Amniotic epithelial cell (primary cell): ENCODE measurements at regions not wholly inside any gene's neighbourhood (a gene's known extent, or its start where the extent isn't known, plus 50 kb on each side); places are given as distances from the start of the nearest gene placed in this dataset.
"Not testable (repeated sequence)": the region's sequence is repeated elsewhere in the genome, so short reads cannot be mapped to it uniquely, and the experiment has no call there.

Experiments used
- DNase-seq: peaks from one replicate; pipeline ENCODE4 v3.0.0-alpha.2; 2010; ENCODE audit warnings: low read depth

DNA sequence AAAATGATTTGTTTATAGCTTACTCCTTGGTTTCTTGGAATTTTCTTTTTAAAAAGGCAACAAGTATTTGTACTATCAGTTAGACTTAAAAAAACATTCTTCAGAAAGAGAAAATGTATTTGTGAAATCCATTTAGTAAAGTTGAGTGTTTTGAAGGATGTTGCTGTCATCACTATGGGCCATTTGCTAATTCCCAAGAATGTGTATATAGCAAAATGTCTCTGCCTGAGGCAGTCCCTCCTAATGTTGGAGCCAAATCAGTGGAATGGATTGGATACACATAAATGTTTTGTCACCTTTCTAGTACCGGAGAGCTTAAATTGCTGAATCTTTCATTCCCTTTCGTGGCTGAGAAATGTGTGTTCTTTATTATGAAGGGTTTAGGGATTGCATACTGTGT is 890.2 kb upstream of the ZEB2 start:
- DNase-seq = no peak

DNA sequence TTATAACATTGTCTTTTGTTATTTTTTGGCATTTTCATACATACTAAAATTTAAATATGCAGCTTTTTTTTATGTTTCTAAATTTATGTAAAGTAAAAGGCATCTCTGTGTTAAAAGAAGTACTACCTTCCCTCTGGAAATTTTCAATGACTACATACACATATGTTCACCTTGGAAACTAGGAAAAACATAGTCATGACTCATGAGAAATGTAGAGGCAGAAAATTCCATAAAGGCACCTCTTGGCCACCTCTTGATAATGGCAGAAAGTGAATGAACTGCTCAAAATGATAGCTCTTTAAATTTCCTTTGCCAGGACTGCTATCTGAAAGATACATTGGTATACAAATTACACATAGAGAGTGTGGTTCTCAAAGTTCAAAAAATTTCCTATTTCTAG is 889.1 kb upstream of the ZEB2 start:
- DNase-seq = no peak

DNA sequence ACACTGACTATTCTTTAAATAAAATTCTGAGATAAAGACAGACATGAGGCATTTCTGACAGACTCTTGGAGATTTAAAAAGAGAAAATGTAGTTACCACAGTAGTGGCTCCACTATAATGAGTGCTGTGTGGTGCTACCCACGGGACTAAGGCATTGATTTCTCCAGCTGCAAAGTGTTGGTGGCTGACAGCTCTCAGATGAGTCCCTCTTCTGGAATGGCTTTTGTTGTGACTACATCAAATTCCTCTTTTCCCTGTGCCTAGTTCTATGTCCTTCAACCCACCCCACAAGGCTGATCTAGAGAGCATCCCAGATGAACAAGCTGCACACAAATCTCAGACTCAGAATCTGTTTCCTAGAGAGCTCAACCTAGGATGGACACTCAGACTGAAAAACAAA is 884.8 kb upstream of the ZEB2 start:
- no peak for DNase-seq

DNA sequence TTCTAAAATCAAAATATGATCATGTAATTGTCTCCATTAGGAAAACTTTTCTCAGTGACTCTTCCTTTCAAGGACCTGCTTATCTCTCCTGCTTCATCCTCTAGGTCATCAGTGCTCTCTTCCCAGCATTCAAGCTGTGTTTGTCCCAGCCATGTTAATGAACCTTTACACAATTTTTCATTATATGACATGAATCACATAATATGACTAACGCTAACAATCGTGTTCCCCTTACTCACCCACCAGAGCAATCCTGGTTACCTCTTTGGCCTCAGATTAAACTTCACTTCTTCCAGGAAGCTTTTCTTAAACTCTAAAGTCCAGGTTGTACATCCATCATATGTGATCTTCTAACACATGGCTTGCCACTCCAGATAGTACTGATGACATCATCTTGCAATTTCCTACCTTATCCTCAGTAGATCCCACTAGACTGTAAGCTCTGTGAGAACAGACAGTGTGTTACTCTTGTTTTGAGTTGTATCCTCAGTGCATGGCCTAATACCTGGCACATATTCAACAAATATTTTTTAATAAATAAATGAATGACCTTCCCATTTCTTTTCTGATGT is 882.9 kb upstream of the ZEB2 start:
- peak; percentile 37 for DNase-seq

DNA sequence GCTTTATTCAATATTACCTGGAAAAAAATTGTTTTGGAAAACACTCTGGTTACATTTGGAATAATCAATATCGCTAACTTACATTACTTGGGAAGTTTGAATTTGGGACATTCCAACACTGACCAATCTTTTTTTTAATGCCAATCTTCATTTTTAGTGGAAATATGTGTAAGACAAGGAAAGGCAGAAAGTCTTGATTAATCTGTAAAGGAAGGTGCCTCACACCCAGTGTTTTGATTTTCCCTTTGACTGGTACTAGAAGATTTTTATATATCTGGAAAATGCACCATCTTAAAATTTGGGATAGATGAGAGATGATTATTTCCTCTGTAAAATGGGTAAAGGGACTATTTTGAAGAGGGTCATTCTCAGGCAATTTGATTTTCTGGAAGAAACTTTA is 879.2 kb upstream of the ZEB2 start:
- DNase-seq = no peak

DNA sequence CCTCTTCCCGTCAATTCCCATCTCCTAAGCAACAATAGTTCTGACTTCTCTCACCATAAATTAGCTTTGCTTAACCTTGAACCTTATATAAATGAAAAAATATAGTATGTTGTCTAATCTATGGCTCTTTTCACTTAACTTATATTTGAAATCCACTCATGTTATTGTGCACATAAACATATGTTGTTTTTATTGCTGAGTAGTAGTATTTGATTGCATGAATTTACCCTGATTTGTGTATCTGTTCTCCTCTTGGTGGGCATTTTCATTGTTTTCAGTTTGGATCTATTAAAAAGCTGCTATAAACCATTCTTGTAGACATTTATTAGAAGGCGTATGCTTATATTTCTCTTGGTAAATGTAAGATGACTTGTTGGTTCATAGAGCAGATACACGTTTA is 874.3 kb upstream of the ZEB2 start:
- DNase-seq = no peak

- DNase-seq = no peak
Observed at GRCh38 chr2:145386973-145387372, 867.1 kb upstream of the ZEB2 start.

GRCh38 chr2:145383961-145384360 is 864.0 kb upstream of the ZEB2 start:
- DNase-seq = peak; percentile 4

- DNase-seq = peak; percentile 89
Observed at GRCh38 chr2:145380436-145381017, 860.6 kb upstream of the ZEB2 start.

DNA sequence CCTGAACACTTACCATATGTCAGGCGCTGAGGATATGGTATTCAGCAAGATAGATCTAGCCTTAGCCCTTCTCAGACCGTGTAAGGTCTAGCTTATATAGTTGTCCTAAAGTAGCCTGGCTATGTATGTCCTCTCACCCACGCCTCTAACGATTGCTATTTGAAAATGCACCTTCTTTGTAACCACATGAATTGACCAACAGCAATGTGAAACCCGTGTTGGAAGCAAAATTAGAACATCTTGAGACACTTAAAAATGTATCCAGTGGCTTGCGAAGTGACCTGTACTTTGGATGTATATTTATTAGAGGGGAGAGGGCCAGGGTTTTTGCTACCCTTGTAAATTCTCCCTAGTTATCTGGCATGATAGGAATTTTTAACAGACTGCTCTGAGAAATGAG is 860.0 kb upstream of the ZEB2 start:
- no peak for DNase-seq

DNA sequence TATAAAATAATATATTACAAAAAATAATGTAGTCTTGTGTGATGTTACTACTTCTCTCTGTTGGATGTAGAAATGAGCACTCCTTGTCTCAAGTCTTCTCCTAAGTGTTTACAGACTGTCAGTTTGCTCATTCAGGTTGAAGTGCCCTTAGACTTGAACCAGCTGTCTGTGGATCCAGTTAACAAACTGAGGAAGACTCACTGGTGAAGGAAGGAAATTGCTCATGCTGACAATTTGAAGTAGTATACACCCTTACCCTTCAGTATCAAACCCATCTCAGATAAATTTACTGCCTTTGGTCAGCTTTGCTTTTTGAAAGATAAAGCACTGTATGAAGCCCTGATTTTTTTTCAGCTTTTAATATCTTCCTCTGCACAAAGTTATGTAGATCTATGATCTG is 854.2 kb upstream of the ZEB2 start:
- no peak for DNase-seq

GRCh38 chr2:145367334-145367733 is 847.4 kb upstream of the ZEB2 start:
- not testable (repeated sequence) for DNase-seq

GRCh38 chr2:145366341-145366740 is 846.4 kb upstream of the ZEB2 start:
- no peak for DNase-seq

- no peak for DNase-seq
Observed at GRCh38 chr2:145360129-145360790, 840.3 kb upstream of the ZEB2 start.

- DNase-seq = no peak
Observed at GRCh38 chr2:145359561-145359960, 839.6 kb upstream of the ZEB2 start.

DNA sequence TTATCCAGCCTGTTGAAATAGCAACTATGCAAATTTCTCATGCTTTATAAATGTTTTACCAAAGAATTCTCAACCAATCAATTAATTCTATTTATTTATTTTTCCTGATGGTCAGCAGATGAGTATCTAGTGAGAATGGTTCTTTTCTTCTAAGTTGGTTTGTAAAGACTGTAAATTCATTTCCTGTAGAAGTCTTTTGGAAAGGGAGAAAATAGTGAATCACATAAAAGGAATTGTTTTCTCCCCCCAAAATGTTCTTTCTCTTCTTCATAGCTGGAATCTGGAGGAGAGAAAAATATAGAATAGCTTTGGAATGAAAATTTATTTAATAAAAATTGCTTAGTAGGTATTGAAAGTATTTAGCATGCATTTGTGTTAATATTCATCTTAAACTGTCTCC is 836.1 kb upstream of the ZEB2 start:
- no peak for DNase-seq

DNA sequence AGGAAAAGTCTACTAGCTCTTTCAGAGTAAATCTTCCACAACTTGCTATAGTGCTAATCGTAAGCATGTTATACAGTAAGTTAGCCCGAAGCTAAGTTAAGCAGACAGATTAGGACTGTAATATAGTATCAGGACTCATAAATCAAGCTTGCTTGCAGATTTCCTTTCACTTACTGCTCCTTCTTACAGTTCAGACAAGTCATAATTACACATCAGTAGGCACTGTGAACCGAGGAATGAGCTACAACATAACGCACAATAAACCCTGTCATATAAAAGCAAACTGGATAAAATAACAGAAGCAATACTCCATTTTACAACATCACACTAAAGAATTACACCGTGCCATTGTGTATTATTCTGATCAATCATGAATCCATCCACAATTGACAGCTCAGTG is 832.6 kb upstream of the ZEB2 start:
- peak; percentile 22 for DNase-seq

- DNase-seq = no peak
Observed at GRCh38 chr2:145351864-145352425, 832.0 kb upstream of the ZEB2 start.

GRCh38 chr2:145350011-145350410 is 830.1 kb upstream of the ZEB2 start:
- DNase-seq = peak; percentile 61

- peak; percentile 40 for DNase-seq
Observed at GRCh38 chr2:145344076-145344724, 824.3 kb upstream of the ZEB2 start.

- no peak for DNase-seq
Observed at GRCh38 chr2:145343287-145343686, 823.4 kb upstream of the ZEB2 start.

- no peak for DNase-seq
Observed at GRCh38 chr2:145341536-145341935, 821.6 kb upstream of the ZEB2 start.

- DNase-seq = no peak
Observed at GRCh38 chr2:145339646-145340045, 819.7 kb upstream of the ZEB2 start.
